HPDE6-E6E7 (cell line): ENCODE measurements at regions not wholly inside any gene's neighbourhood (a gene's known extent, or its start where the extent isn't known, plus 50 kb on each side); places are given as distances from the start of the nearest gene placed in this dataset.

Source experiments
- DNase-seq: peaks from one replicate; pipeline ENCODE4 v3.0.0; 2011; ENCODE audit warnings: missing footprints; ENCODE audit errors: extremely low spot score

GRCh38 chr14:98607341-98607910 is 664.6 kb downstream of the BCL11B start:
- no peak for DNase-seq

GRCh38 chr14:98608071-98609060 is 663.6 kb downstream of the BCL11B start:
- no peak for DNase-seq

GRCh38 chr14:98612434-98613200 is 659.4 kb downstream of the BCL11B start:
- no peak for DNase-seq

GRCh38 chr14:98614741-98615140 is 657.3 kb downstream of the BCL11B start:
- no peak for DNase-seq

GRCh38 chr14:98622208-98623051 is 649.6 kb downstream of the BCL11B start:
- no peak for DNase-seq

GRCh38 chr14:98623788-98624415 is 648.1 kb downstream of the BCL11B start:
- DNase-seq: no peak

- no peak for DNase-seq
These were observed 638.6 kb downstream of the BCL11B start for GRCh38 chr14:98633380-98633779.

GRCh38 chr14:98634043-98634820 is 637.8 kb downstream of the BCL11B start:
- DNase-seq: no peak

- no peak for DNase-seq
These were observed 633.6 kb downstream of the BCL11B start for GRCh38 chr14:98638366-98638765.

GRCh38 chr14:98647754-98648153 is 624.2 kb downstream of the BCL11B start:
- DNase-seq: no peak

- DNase-seq: no peak
These were observed 621.0 kb downstream of the BCL11B start for GRCh38 chr14:98651037-98651436.

GRCh38 chr14:98665007-98665406 is 607.0 kb downstream of the BCL11B start:
- no peak for DNase-seq

- DNase-seq: no peak
These were observed 605.5 kb downstream of the BCL11B start for GRCh38 chr14:98666545-98666944.

- no peak for DNase-seq
These were observed 590.0 kb downstream of the BCL11B start for GRCh38 chr14:98682033-98682432.

- DNase-seq: no peak
These were observed 589.3 kb downstream of the BCL11B start for GRCh38 chr14:98682726-98683125.

- DNase-seq: no peak
These were observed 587.5 kb downstream of the BCL11B start for GRCh38 chr14:98684468-98684867.

GRCh38 chr14:98685725-98686124 is 586.3 kb downstream of the BCL11B start:
- no peak for DNase-seq

GRCh38 chr14:98688446-98688845 is 583.6 kb downstream of the BCL11B start:
- no peak for DNase-seq

GRCh38 chr14:98689951-98690350 is 582.0 kb downstream of the BCL11B start:
- DNase-seq: no peak

GRCh38 chr14:98692832-98693231 is 579.2 kb downstream of the BCL11B start:
- DNase-seq: no peak
